Activated T-helper 2 cell treated with anti-CD3 and anti-CD28 coated beads, Interferon-gamma antibody, Interleukin-2, Interleukin-4, amounts not matched to agents 10 μg/mL and 5 μg/mL and 100 μg/mL, durations not matched to agents 14 hours and 24 hours and 36 hours (primary cell): ENCODE measurements at regions not wholly inside any gene's neighbourhood (a gene's known extent, or its start where the extent isn't known, plus 50 kb on each side); places are given as distances from the start of the nearest gene placed in this dataset.
"Not testable (repeated sequence)": the region's sequence is repeated elsewhere in the genome, so short reads cannot be mapped to it uniquely, and the experiment has no call there.

Experiments used
- DNase-seq: peaks from one replicate; pipeline ENCODE4 v3.0.0; 2021; ENCODE audit warnings: low spot score
- H3K27ac Mint-ChIP-seq: one replicate; pipeline ENCODE4 v1.8.0; 2021; ENCODE audit warnings: mixed read lengths
- H3K27me3 Mint-ChIP-seq: one replicate; pipeline ENCODE4 v1.8.0; 2021; ENCODE audit warnings: low read depth, mixed read lengths
- H3K36me3 Mint-ChIP-seq: one replicate; pipeline ENCODE4 v1.8.0; 2021; ENCODE audit warnings: low read depth, mixed read lengths
- H3K4me1 Mint-ChIP-seq: one replicate; pipeline ENCODE4 v1.8.0; 2021; ENCODE audit warnings: low read depth, mixed read lengths
- H3K4me3 Mint-ChIP-seq: one replicate; pipeline ENCODE4 v1.8.0; 2021; ENCODE audit warnings: low read depth, mild to moderate bottlenecking, moderate library complexity, mixed read lengths
- H3K9me3 Mint-ChIP-seq: one replicate; pipeline ENCODE4 v1.8.0; 2021; ENCODE audit warnings: mixed read lengths
- intact Hi-C: fragments of 100-400 bp; cut with micrococcal nuclease; formaldehyde crosslinking; loops from one replicate; pipeline ENCODE4 v1.15.1; 2023

DNA sequence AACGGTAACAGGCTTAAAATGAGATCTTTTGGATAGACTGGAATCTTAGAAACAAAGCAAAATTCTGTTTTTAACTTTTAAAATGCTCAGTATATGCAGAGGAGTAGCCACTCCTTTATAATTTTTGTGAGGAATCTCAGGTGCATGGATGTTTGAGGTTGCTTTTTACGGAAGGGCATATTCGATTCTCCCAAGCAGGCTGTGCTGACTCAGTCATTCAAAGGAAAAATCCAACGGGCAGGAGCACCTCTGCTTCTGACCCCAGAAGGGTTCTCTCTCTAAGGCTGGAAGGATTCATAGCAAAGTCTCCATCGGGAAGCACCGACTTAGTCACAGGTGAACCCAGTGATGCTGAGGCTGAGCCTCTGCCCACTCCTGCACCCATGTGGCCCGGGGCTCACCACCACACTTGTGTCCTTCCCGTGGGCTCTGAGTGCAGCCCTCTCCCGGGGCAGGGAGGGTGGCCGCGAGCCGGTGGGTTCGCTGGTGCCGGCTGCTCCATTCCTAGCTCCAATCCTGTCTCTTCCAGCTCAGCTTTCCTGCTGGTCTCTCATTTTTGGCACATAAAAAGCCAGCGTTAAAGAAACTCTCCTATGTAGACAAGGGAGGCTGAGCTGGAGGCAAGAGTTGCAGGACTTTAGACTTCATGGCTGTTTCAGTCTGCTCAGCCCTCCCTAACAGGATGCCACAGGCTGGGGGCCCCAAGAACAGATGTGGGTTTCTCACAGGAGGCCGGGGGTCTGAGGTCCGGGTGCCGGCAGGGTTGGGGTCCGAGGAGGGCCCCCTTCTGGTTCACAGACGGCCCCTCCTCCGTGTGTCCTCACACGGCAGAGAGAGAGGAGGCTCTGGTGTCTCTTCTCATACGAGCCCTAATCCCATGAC lies 135.6 kb upstream of the LPCAT1 start:
- Mint-ChIP-seq H3K27ac (no peak overlapping the region), H3K4me3 (no peak overlapping the region), H3K9me3 (no peaks in the 10 kb centered on the region), H3K4me1 (no peaks in the 10 kb centered on the region), H3K36me3 (no peaks in the 10 kb centered on the region), H3K27me3 (peaks cover 5% of the 10 kb centered on the region)
- intact Hi-C loops = no loop called here
- DNase-seq = no peak

GRCh38 chr5:1658665-1659064 lies 134.9 kb upstream of the LPCAT1 start:
- Mint-ChIP-seq H3K9me3 (no peaks in the 10 kb centered on the region), H3K4me3 (no peak overlapping the region), H3K27ac (no peak overlapping the region), H3K4me1 (no peaks in the 10 kb centered on the region), H3K27me3 (peaks cover 5% of the 10 kb centered on the region), H3K36me3 (no peaks in the 10 kb centered on the region)
- intact Hi-C loops = no loop called here
- DNase-seq = no peak

GRCh38 chr5:1657161-1657741 lies 133.5 kb upstream of the LPCAT1 start:
- H3K27ac Mint-ChIP-seq = no peak overlapping the region
- intact Hi-C loops = no loop called here
- peaks cover 14% of the 10 kb centered on the region for H3K27me3 Mint-ChIP-seq

GRCh38 chr5:1656271-1656975 lies 132.7 kb upstream of the LPCAT1 start:
- H3K36me3 Mint-ChIP-seq = no peaks in the 10 kb centered on the region
- no peak for DNase-seq
- no peak overlapping the region for H3K27ac Mint-ChIP-seq
- intact Hi-C loops = no loop called here
- H3K9me3 Mint-ChIP-seq = no peaks in the 10 kb centered on the region
- peaks cover 2% of the 10 kb centered on the region for H3K4me1 Mint-ChIP-seq
- no peak overlapping the region for H3K4me3 Mint-ChIP-seq
- peaks cover 17% of the 10 kb centered on the region for H3K27me3 Mint-ChIP-seq

More at GRCh38 chr5:1657161-1657741, 133.5 kb upstream of the LPCAT1 start:
- H3K4me3 Mint-ChIP-seq = no peak overlapping the region
- peaks cover 2% of the 10 kb centered on the region for H3K4me1 Mint-ChIP-seq
- no peak for DNase-seq
- H3K36me3 Mint-ChIP-seq = no peaks in the 10 kb centered on the region
- H3K9me3 Mint-ChIP-seq = no peaks in the 10 kb centered on the region

DNA sequence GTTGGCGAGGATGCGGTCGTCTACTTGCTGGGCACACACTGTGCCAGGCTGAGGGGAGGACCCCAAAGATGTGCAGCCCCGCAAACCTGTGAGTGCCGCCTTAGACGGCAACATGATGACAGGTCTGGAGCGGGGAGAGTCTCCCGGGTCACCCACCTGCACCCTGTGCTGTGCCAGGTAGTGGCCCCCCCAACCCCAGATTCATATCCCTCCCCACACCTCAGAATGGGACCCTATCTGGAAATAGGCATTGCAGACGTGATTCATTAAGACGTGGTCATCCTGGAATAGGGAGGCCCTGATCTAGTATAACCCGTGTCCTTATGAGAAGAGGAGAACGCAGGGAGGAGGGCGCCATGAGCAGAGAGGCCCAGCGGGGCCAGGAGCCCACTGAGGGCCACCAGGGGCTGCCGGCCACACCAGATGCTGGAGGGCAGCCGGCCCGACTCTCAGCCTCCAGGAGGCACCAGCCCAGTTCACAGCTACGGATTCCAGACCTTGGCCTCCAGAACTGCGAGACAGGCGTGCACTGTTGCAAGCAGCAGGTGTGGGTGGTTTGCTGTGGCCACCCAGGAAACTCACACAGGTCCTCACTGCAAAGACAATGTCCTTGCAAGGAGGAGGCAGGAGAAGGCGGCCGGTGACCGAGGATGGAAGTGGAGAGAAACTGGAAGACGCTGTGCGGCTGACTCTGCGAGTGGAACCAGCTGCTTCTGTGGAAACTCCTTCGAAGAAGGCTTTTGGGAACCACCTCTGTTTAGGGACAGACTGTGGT lies 131.9 kb upstream of the LPCAT1 start:
- H3K4me3 Mint-ChIP-seq = no peak overlapping the region
- H3K27ac Mint-ChIP-seq = no peak overlapping the region
- intact Hi-C loops = no loop called here
- H3K36me3 Mint-ChIP-seq = no peaks in the 10 kb centered on the region
- H3K4me1 Mint-ChIP-seq = peaks cover 2% of the 10 kb centered on the region
- H3K27me3 Mint-ChIP-seq = peaks cover 21% of the 10 kb centered on the region
- no peaks in the 10 kb centered on the region for H3K9me3 Mint-ChIP-seq
- DNase-seq = no peak

DNA sequence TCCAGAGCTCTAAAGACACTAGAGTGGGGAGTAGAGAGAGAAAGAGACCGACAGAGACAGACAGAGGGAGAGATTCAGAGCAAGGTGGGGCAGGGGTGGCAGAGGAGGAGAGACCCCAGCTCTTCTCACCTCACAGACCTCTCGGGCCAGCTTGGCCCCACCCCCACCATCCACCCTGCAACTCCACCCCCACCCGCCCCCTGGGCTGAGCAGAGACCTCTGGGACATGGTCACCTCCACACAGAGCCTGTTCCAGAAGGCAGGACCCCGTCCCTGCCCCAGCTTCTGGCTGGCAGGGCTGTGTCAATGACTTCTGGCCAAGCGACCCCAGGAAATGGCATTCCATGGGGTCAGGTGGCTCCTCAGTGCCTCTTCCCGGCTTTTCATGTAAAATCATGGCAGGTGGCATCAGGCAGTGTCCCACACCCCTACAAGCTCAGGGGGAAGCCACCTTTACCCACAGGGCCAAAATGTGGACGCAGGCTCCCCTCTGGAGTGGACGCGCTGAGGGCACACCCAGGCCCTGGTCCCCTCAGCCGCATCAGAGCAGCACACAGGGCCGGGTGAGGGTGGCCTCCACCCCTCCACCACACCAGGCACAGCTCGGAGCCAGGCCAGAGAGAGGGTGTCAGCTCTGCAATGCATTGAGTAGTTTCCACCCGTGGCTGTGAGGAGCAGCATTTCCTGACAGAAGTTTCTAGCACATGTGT lies 131.2 kb upstream of the LPCAT1 start:
- H3K36me3 Mint-ChIP-seq = no peaks in the 10 kb centered on the region
- no peak for DNase-seq
- intact Hi-C loops = no loop called here
- no peak overlapping the region for H3K27ac Mint-ChIP-seq
- peaks cover 2% of the 10 kb centered on the region for H3K4me1 Mint-ChIP-seq
- H3K9me3 Mint-ChIP-seq = no peaks in the 10 kb centered on the region
- no peak overlapping the region for H3K4me3 Mint-ChIP-seq
- H3K27me3 Mint-ChIP-seq = peaks cover 24% of the 10 kb centered on the region

DNA sequence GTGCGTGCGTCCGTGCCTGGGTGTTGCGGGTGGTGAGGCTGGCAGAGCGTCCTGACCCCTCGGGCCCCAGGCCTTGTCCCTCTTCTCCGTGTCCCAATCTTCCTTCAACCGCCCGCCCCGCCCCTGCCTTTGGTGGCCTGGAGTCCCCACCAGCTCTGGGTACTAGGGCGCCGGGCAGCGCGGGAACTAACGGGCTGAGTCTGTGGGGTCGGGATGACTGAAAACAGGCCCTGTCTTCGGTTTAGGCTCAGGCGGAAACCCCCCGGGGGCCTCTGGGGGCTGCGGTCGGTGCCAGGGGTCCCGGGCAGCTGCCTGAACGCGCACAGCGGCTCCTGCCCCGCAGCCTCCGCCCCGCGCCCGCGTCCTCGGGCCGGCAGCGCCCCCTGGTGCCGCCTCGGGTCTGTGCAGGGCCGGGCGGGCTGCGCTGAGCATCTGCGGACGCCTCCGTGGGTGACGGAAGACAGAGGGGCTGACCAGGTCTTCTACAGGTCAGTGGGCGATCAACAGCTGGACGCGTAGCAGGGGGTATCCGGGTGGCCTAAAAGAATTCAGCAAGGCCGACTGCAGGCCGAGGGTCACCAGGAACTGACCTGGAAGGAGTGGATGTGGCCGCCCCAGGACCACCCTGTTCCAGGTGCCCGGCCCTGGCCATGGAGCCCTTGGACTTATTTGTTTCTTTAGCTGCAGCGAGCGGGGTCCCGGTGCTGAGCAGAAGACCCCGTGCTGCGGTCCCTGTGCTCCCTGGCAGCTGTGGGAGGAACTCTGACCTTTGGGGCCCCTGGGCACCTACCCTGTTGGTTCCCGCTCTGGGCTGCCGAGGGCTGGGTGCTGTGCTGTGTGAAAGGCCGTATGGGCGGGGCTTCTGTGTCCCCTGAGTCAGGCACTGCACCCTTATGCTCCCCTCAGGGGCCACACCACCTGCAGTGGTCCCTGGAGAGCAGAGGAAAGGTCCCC lies 130.2 kb upstream of the LPCAT1 start:
- H3K9me3 Mint-ChIP-seq, H3K36me3 Mint-ChIP-seq, H3K4me1 Mint-ChIP-seq, intact Hi-C loops, H3K4me3 Mint-ChIP-seq: not testable (repeated sequence)
- peaks cover 32% of the 10 kb centered on the region for H3K27me3 Mint-ChIP-seq
- H3K27ac Mint-ChIP-seq = peak overlapping the region; percentile 55
- DNase-seq = peak; percentile 45

DNA sequence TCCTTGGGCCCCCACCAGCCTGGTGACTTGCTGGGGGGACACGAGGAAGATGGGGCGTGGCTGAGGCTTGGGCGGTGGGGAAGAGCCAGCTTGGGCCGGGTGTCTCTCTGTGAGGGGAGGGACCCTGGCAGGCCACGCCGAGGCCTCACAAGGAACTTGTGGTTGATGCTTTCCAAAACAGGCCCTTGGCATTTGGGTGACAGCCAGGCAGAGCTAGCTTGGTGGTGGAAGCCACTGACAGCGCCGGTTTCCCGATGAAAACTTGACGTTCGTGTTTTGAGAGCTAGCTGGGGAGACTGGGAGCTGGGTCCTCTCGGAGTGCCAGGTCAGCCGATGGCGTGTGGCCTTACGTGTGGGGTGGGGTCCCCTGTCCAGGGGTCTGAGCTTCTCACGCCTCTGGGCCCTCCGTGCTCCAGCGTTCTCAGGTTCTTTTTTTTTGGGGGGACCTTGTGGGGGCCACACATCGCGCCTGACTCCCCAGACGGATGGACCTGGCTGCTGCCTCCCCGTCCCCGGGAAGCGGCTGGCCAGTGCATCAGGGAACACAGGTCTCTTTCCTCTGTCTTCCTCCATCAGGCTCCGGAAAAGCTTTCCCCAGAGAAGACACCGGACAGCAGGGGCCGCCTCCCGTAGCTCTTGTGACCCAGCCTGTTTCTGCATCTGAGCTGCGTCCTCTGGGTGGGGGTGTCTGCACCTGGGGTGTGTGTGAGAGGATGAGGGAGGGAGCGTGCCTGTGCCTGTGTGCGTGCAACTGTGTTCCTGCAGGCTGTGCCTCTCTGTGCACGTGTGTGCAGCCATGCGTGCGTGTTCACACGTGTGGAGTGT lies 129.3 kb upstream of the LPCAT1 start:
- H3K36me3 Mint-ChIP-seq = no peaks in the 10 kb centered on the region
- peaks cover 31% of the 10 kb centered on the region for H3K27me3 Mint-ChIP-seq
- H3K27ac Mint-ChIP-seq = no peak overlapping the region
- peaks cover 2% of the 10 kb centered on the region for H3K4me1 Mint-ChIP-seq
- H3K4me3 Mint-ChIP-seq = no peak overlapping the region
- no peaks in the 10 kb centered on the region for H3K9me3 Mint-ChIP-seq
- no peak for DNase-seq
- intact Hi-C loops = no loop called here

GRCh38 chr5:1651971-1652872 lies 128.5 kb upstream of the LPCAT1 start:
- no peak for DNase-seq
- Mint-ChIP-seq H3K36me3 (no peaks in the 10 kb centered on the region), H3K4me3 (no peak overlapping the region), H3K27me3 (peaks cover 32% of the 10 kb centered on the region), H3K9me3 (no peaks in the 10 kb centered on the region), H3K27ac (no peak overlapping the region), H3K4me1 (peaks cover 2% of the 10 kb centered on the region)
- intact Hi-C loops = no loop called here

- Mint-ChIP-seq H3K27ac (no peak overlapping the region), H3K27me3 (peaks cover 35% of the 10 kb centered on the region), H3K36me3 (no peaks in the 10 kb centered on the region), H3K9me3 (no peaks in the 10 kb centered on the region), H3K4me1 (peaks cover 2% of the 10 kb centered on the region), H3K4me3 (no peak overlapping the region)
- intact Hi-C loops = no loop called here
- no peak for DNase-seq
These were observed 127.5 kb upstream of the LPCAT1 start for GRCh38 chr5:1651250-1651649.
